NCI-H128 (cell line): ENCODE measurements at regions not wholly inside any gene's neighbourhood (a gene's known extent, or its start where the extent isn't known, plus 50 kb on each side); places are given as distances from the start of the nearest gene placed in this dataset.

Experiments
- DNase-seq: peaks from one replicate; lab custom pipeline; 2025; ENCODE audit not compliant: unreplicated experiment; lab: John Stamatoyannopoulos, UW

GRCh38 chr10:113410618-113411017, 142.2 kb upstream of the HABP2 start:
- no peak for DNase-seq

DNA sequence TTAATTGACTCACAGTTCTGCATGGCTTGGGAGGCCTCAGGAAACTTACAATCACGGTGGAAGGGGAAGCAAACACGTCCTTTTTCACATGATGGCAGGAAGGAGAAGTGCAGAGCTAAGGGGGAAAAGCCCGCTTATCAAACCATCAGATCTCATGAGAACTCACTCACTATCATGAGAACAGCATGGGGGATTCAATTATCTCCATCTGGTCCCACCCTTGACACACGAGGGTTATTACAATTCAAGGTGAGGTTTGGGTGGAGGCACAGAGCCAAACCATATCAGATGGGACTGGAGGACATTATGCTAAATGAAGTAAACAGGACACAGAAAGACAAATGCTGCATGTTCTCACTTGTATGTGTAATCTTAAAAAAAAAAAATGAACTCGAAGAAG, 141.4 kb upstream of the HABP2 start:
- no peak for DNase-seq

GRCh38 chr10:113412161-113412560, 140.7 kb upstream of the HABP2 start:
- DNase-seq = no peak

GRCh38 chr10:113414543-113414942, 138.3 kb upstream of the HABP2 start:
- no peak for DNase-seq

DNA sequence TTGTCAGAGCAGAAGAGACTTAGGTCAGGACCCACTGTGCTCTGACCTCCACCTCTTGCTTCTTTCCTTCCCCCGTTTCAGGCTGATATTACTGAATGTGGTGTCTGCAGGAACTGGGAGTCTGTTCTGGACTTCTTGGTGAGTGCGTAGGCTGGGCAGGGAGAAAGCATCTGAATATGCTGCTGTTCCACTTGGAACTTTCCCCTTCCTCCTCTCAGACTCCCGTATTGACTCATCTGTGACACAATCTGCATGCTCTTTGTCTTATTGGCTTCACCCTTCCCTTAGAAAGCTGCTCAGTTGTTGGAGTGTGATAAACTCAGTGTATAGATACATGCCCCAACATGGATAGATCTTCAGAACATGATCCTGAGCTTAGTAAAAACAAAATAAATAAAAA, 137.6 kb upstream of the HABP2 start:
- DNase-seq = no peak

DNA sequence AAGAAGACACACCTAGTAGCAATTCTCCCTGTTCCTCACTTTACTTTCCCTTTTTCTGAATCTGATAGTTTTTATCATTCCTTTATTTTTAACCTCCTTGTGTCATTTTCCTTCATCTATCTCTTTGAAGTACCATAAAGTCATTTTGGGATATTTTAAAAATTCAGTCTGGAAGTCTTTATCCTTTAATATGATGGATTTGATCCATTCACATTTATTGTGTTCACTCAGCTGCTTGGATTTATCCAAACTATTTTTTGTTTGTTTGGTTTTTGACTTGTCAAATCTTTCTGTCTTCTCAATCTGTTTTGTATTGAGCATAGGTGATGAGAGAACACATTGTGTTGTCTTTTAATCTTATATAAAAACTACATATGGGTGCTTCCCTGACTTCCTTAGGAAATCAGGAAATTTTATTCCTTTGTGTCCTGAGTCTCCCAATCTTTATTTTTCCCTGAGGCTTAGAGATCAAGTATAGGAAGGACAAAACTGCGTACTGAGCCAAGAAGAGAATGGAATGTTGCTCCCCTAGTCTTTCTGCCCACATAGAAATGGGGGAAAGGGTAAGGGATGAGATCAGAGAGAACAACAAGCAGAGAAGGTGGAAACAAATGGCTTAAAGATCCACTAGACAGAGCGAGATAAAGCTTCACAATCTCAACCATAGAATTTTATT, 132.7 kb upstream of the HABP2 start:
- no peak for DNase-seq

DNA sequence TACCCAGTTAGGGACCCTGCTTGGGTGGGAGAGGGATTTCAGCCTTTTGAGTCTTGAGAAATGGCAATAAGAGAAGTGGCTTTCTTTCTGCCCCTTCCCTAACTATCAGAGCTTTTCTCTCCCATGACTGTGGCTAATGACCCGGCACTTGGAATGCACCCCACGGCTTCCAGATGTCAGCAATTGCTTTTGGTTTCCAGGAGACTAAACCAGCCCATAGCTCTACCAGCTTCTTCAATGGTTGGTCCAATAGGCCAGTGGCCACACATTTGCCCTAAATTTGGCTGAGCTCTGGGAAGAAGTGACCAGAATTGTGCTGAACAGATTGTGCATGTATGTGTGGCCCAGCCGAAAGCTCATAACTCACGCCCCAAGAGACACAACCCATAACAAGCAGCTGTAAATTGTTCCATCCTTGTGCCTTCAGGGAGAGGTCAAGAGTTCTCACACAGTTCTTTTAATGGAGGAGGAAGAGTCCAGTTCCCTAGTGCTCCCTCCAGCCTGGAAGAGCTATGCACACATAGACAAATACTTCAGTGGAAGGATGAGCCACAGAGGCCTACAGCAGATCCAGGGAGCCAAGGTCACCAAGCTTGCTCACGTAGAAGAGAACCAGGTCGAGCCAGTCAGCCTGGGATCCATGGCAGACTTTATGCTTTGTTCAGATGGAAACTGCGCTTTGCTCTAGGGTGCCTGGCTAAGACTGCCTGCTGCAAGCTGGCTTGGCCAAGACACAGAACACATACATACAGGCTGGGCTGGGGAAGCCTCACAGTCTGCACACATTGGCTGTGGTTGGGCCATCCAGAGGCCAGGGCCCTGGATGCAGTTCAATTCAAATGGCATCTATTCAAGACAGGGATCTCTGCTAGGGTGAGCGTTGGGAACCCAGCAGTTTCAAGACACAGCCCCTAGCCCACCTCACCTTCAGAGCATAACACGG, 131.8 kb upstream of the HABP2 start:
- DNase-seq = no peak

DNA sequence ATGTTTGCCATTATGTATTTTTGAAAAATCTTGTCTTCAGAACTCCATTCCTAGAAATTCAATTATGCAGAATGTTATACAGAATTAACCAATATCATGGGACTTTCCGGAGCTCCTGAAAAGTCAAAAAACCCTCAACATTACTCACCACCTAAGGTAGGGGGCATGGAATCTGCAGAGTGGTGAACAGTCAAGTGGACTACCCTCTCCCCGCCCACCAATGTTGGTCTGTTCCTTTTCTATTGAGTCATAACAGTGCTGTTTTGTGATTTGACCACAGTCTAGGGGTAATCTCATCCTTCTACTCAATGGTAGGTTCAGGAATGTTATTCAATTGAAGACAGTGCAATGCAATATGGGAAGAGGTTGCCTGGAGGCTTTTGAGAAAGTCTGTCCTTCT, 130.5 kb upstream of the HABP2 start:
- DNase-seq = no peak

- no peak for DNase-seq
Observed at GRCh38 chr10:113423981-113424721, 128.7 kb upstream of the HABP2 start.

GRCh38 chr10:113425008-113425407, 127.8 kb upstream of the HABP2 start:
- no peak for DNase-seq

DNA sequence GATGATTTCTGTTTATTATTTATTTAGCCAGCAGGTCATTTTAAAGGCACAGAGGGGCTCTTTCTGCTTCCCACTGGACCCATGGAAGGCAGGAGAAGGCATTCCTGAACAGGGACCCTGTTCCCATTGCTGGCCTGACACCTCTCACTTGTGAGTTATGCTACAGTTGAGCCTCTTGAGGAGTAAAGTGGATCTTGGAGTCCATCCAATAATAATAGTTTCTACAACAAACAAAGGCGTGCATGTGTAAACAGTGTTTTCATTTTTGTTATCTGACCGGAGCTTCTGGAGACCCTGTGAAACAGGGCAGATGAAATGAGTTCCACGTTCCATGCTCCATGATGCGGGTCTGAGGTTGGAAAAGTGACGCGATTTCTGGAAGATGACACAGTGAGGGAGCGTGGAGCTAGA, 127.3 kb upstream of the HABP2 start:
- no peak for DNase-seq

GRCh38 chr10:113426181-113426877, 126.5 kb upstream of the HABP2 start:
- no peak for DNase-seq

DNA sequence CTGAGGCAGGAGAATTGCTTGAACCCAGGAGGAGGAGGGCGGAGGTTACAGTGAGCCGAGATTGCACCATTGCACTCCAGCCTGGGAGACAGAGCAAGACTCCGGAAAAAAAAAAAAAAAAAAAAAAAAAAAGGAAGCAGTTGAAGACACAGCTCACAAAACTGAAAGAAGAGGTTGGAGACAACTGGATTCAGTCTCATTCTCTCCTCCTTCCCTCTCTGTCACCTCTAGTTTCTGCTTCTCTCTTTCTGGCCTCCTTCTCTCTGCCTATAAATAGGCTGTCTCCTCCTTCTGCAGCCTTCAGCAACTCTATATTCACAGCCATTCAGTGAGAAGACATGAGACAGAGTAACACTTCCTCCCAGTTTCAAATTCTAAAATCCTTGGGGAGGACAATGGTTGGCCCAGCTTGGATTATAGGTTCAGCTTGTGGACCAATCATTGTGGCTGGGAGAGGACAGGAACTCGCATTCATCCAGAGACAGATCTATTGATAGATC, 125.6 kb upstream of the HABP2 start:
- DNase-seq = no peak

DNA sequence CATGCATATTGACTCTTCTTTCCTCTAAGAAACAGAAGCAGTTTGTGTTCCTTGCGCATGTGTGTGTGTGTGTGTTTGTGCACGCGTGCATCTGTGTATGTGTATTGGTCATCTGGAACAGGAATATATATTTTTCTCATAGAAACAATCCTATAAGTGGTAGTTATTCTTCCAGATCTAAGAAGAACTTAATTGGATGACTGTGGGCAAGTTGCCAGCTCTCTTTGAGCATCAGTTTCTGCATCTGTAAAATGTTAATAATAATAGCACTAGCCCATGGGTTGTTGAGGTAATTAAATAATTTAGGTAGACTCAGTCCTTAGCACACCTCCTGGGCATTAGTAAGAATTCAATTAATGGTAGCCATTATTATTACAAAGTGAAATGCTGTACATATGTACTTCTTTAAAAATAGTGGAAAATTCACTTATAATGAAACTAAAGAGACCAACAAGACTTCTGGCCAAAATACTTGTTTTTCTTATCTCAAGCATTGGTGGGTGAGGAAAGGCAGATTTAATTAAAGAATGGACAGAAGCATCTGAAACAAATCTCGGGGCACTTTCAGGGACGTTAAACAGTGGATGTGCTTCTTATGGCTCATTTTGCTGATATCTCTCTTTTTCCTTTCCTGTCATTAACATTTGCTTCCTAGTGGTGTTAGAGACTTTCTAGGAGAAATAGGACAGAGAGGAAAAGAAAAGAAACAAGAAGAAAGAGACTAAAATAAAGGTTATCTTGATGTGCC, 124.9 kb upstream of the HABP2 start:
- no peak for DNase-seq

GRCh38 chr10:113430634-113431397, 122.0 kb upstream of the HABP2 start:
- DNase-seq = no peak

DNA sequence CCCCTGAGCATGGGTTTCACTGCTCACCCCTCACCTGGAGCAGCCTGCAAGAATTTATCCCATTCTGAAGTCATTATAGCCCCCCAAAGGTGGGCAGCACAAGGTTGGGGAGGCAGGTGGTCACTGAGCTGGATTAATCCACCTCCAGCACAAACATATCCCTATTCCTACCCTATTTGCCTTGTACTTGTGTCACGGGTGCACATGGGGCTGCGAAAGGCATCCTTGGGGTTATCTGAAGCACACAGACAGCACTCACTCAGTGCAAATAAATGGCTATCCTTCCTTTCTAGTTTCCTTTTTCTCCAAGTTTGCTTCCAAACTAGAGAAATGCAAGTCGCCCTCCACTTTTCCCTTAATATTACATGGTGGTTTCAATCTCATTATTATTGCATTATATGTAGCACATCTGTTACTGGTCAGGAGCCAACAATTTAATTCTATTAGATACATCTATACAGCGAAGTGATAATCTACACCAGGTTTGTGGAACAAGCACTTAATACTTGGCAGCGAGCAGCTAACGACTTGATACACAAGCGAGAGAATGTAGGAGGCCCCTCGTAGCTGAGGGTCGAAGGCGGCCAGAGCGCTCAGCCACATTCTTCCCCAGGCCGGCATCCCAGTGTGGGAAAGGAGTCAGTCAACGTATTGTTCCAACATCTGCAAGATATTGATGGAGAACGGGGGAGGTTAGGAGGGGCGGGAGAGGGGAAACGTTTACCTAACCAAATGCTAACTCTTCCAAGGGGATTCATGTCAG, 121.3 kb upstream of the HABP2 start:
- DNase-seq = no peak

DNA sequence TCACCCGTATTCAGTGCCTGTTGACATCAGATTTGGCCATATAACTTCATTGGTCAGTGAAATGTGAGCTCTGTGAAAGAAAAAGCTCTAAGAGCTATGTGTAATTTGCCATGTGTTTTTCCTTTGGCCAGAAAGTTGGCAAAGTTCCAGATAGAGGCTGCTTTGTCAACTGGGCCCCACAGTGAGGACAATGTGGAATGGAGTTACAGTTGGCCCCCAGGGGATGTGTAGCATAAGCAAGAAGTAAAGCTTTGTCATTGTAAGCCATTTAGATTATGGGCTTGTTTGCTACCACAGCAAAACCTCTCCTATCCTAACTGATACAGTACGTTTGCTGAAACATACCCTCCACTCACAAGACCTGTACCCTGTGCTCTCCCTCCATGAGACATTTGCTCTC, 119.1 kb upstream of the HABP2 start:
- DNase-seq = no peak

DNA sequence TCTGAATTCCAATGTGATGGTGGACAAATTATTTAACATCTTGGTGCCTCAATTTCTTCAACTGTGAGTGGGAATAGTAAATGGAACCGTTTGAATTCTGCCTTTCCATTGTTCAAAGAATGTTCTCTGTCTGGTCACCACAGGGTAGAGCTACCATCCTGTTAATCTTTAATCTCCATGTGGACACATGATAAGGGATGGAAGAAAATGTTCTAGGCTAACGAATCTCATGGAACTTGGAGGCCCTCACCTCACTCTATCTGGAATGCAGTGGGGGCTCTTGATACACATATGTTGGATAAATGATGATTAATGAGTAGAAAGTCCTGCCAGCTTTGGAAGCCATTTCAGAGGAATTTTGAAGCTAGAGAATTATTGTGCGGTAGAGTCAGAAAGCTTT, 118.5 kb upstream of the HABP2 start:
- DNase-seq = no peak

DNA sequence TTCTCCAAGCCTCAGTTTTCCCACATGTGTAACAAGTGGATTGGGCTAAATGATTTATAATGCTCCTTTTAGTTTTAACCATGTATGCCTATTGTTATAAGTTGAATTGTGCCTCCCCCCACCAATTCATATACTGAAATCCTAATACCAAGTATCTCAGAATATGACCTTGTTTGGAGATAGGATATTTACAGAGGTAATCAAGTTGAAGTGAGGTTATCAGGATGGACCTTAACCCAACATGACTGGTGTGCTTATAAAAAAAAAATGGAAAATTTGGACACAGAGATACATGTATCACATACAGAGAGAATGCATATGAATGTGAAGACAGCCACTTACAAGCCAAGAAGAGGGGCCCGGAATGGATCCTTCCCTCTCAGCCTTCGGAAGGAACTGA, 117.9 kb upstream of the HABP2 start:
- no peak for DNase-seq
